Ovary (tissue), 7 donors: ENCODE measurements at regions not wholly inside any gene's neighbourhood (a gene's known extent, or its start where the extent isn't known, plus 50 kb on each side); places are given as distances from the start of the nearest gene placed in this dataset.

Experiments used
- DNase-seq, 5 donors: peaks; one replicate each; pipeline ENCODE4 v3.0.0-alpha.2; 2019 to 2020
- H3K27ac ChIP-seq, 2 donors: fragments of 200-600 bp; one replicate each; pipeline versions ENCODE4 v1.5.1 to v1.8.0; 2019 to 2022
- H3K27me3 ChIP-seq: fragments of 200-600 bp; one replicate; pipeline ENCODE4 v1.8.0; 2022
- H3K36me3 ChIP-seq: fragments of 200-600 bp; sonication (generic); one replicate; pipeline ENCODE4 v1.5.1; 2019
- H3K4me1 ChIP-seq: one replicate; pipeline ENCODE4 v1.8.1; 2013; ENCODE audit warnings: mild to moderate bottlenecking, moderate library complexity; ENCODE audit not compliant: insufficient read depth
- H3K4me3 ChIP-seq: fragments of 200-600 bp; sonication (generic); one replicate; pipeline ENCODE4 v1.5.1; 2017
- H3K9me3 ChIP-seq, 2 donors: fragments of 200-600 bp in 1 of 2; sonication (generic) in 1 of 2; one replicate each; pipeline versions ENCODE4 v1.5.1 to v1.8.1; 2013 to 2019; ENCODE audit warnings: mild to moderate bottlenecking in 1 of 2, moderate library complexity in 1 of 2
- CTCF ChIP-seq, 3 donors: fragments of 450-650 bp in 2 of 3; fragments of 200-600 bp in 1 of 3; IDR thresholded peaks; one replicate each; pipeline versions ENCODE4 v1.5.1 to v1.8.0; 2016 to 2022; ENCODE audit warnings: antibody characterized with exemption in 3 of 3, mild to moderate bottlenecking in 1 of 3
- EP300 ChIP-seq: sonication (generic); formaldehyde crosslinking; IDR thresholded peaks from one replicate; pipeline ENCODE4 v1.6.1; 2017; ENCODE audit warnings: antibody characterized with exemption
- POLR2A ChIP-seq: fragments of 450-650 bp; IDR thresholded peaks from one replicate; pipeline ENCODE4 v1.6.1; 2017; ENCODE audit warnings: antibody characterized with exemption, mild to moderate bottlenecking, moderate library complexity
- WGBS, 3 donors: extraction: QIAGEN DNeasy Blood & Tissue Kit in 1 of 3; methylation state at CpG; one replicate each; pipeline versions ENCODE4 v1.1.5 to v1.1.7; 2013 to 2017; 5-methylcytosine and 5-hydroxymethylcytosine counted together
- intact Hi-C, 4 donors: fragments of 100-400 bp; cut with DNase I; formaldehyde crosslinking; loops; one replicate each; pipeline versions ENCODE4 v1.11.0 to v1.15.1; 2022 to 2023
- donor health status: DM: no; HTN: no; CAD: no; lungs with moderate emphysema.
- donor health status: DM: no; HTN: no; CAD: no.
- donor health status: Bipolar disorder and iron deficiency.
- donor health status: DM: no; HTN: no; CAD: no.
- donor health status: DM: yes; HTN: yes; CAD: no.

GRCh38 chrY:19075471-19076253 lies 302.1 kb upstream of the HSFY2 start:
- no peak for DNase-seq
- TF ChIP-seq CTCF (IDR thresholded peaks at IDR 0.05) (no peak), EP300 (no peak), POLR2A (no peak)
- no peaks in the 10 kb centered on the region for H3K36me3 ChIP-seq
- no peaks in the 10 kb centered on the region for H3K27me3 ChIP-seq
- H3K4me3 ChIP-seq = no peak overlapping the region
- H3K9me3 ChIP-seq = no peaks in the 10 kb centered on the region
- intact Hi-C loops = no loop called here
- no peaks in the 10 kb centered on the region for H3K4me1 ChIP-seq
- WGBS, 3 donors = no CpG with 5 or more reads among the region's 28 CpGs
- H3K27ac ChIP-seq = no peak overlapping the region

DNA sequence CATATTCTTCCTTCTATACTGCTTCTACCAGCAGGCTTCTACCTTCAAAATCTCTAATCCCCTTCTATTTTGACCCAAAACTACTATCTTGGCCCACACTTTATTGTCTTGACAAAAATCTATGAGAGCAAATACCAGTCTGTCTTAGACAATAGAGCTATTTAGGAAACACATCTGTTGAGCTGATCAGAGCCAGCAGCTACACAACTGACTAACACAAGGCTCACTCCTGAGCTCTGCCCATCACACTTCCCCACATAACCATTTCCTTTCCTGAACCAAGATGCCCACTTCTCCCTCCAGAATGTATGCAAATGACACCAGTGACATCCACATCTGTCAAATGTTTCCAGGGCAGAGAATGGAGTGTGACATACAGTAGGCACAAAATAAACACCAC lies 293.9 kb upstream of the HSFY2 start:
- Histone ChIP-seq H3K9me3 (no peaks in the 10 kb centered on the region), H3K4me1 (no peaks in the 10 kb centered on the region), H3K36me3 (no peaks in the 10 kb centered on the region), H3K27ac (no peak overlapping the region), H3K27me3 (no peaks in the 10 kb centered on the region), H3K4me3 (no peak overlapping the region)
- intact Hi-C loops = no loop called here
- TF ChIP-seq CTCF (IDR thresholded peaks at IDR 0.05) = no peak
- TF ChIP-seq POLR2A = no peak
- no peak for TF ChIP-seq EP300
- no peak for DNase-seq

- Histone ChIP-seq H3K4me3 (no peak overlapping the region), H3K36me3 (no peaks in the 10 kb centered on the region), H3K27ac (no peak overlapping the region), H3K27me3 (no peaks in the 10 kb centered on the region), H3K9me3 (no peaks in the 10 kb centered on the region), H3K4me1 (no peaks in the 10 kb centered on the region)
- no peak for DNase-seq
- TF ChIP-seq CTCF (IDR thresholded peaks at IDR 0.05) (no peak), POLR2A (no peak), EP300 (no peak)
- WGBS, 3 donors = no CpG with 5 or more reads among the region's 9 CpGs
- intact Hi-C loops = no loop called here
These were observed 293.1 kb upstream of the HSFY2 start for GRCh38 chrY:19066447-19067190.

DNA sequence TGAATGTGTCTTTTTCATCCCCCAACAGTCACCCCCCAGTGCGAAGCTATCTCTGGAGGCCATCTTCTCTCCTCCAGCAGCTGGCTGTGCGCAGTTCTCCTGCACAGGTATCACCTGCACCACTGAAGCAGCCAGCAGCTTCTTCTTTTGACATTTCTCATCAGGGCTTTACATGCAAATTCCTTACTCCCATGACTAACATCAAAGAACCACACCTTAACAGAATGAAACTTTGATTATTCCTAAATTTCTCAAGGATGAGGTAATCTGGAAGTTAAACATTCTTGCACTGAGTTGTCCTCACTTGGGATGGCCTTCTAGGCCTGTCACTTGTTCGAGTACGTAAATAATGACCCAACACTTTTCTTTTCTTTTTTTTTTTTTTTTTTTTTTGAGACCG lies 291.6 kb upstream of the HSFY2 start:
- H3K27me3 ChIP-seq = no peaks in the 10 kb centered on the region
- intact Hi-C loops = no loop called here
- TF ChIP-seq EP300 = no peak
- TF ChIP-seq POLR2A = no peak
- TF ChIP-seq CTCF (IDR thresholded peaks at IDR 0.05) = no peak
- H3K36me3 ChIP-seq = no peaks in the 10 kb centered on the region
- no peak overlapping the region for H3K4me3 ChIP-seq
- H3K9me3 ChIP-seq = no peaks in the 10 kb centered on the region
- no peak for DNase-seq
- no CpG with 5 or more reads among the region's 5 CpGs for WGBS, 3 donors
- H3K4me1 ChIP-seq = no peaks in the 10 kb centered on the region
- H3K27ac ChIP-seq = no peak overlapping the region
